K562 (cell line): ENCODE measurements at regions not wholly inside any gene's neighbourhood (a gene's known extent, or its start where the extent isn't known, plus 50 kb on each side); places are given as distances from the start of the nearest gene placed in this dataset.

ENCODE experiments used
- ATAC-seq: fragments of 200-7000 bp; cut with Tn5 transposase; 3 replicates; pipeline ENCODE4 v1.9.1; 2020; ENCODE audit warnings: moderate library complexity
- BruUV-seq: library from RNA; stranded (reverse); fragments of 400-500 nt; replicated peaks from 2 replicates; lab custom pipeline; 2021; lab: Mats Ljungman, UMichigan
- CTCF ChIA-PET: fragments of 300-600 bp; formaldehyde crosslinking; extraction: SDS; loops from one replicate; lab custom pipeline; 2021; ENCODE audit warnings: low intra/inter-chr PET ratio; lab: Yijun Ruan, JAX
- POLR2A ChIA-PET: fragments of 300-600, 350-650 bp; sonication (Branson Sonifier 250); formaldehyde crosslinking; extraction: SDS; loops from one replicate; lab custom pipeline; 2021; ENCODE audit warnings: antibody characterized with exemption, inconsistent platforms; lab: Yijun Ruan, JAX
- DNase-seq, 4 experiments: peaks; one replicate each; pipeline versions ENCODE4 v3.0.0 to v3.0.0-alpha.2; 2011 to 2018; ENCODE audit warnings: low spot score in 3 of 4, mixed read lengths in 3 of 4; ENCODE audit errors: extremely low read depth in 1 of 4
- FAIRE-seq: peaks from 2 replicates; lab custom pipeline; 2011; peaks lifted over from hg19 to GRCh38; lab: Jason Lieb, UNC
- H2AFZ ChIP-seq: 2 replicates; pipeline ENCODE4 v1.6.0; 2011; ENCODE audit warnings: low read depth, low read length, control low read depth, inconsistent platforms
- H3K27ac ChIP-seq: fragments of 200-600 bp; 3 replicates; pipeline ENCODE4 v1.8.0; 2011; ENCODE audit warnings: low read depth, mild to moderate bottlenecking, control low read depth, inconsistent platforms, low read length, moderate library complexity, mixed read lengths; ENCODE audit errors: extremely low read depth
- H3K27me3 ChIP-seq, 2 experiments: fragments of 300-600 bp in 1 of 2; 2 replicates in 1 of 2; 3 replicates in 1 of 2; pipeline versions ENCODE4 v1.6.0 to v1.8.0; 2011; ENCODE audit warnings: inconsistent platforms in 2 of 2, low read length in 2 of 2, mild to moderate bottlenecking in 1 of 2, mixed read lengths in 1 of 2, moderate library complexity in 1 of 2; ENCODE audit not compliant: control insufficient read depth in 2 of 2, insufficient read depth in 2 of 2
- H3K36me3 ChIP-seq: fragments of 300-600 bp; 3 replicates; pipeline ENCODE4 v1.8.0; 2011; ENCODE audit warnings: mild to moderate bottlenecking, low read length, inconsistent platforms; ENCODE audit not compliant: control insufficient read depth, insufficient read depth
- H3K4me1 ChIP-seq, 2 experiments: fragments of 200-600 bp in 1 of 2; replicated peaks in 1 of 2; 2 replicates in 1 of 2; 3 replicates in 1 of 2; pipeline versions ENCODE4 v1.5.1 to v1.8.0; 2011; ENCODE audit warnings: inconsistent platforms in 2 of 2, low read length in 2 of 2, mild to moderate bottlenecking in 1 of 2, mixed read lengths in 1 of 2, moderate library complexity in 1 of 2; ENCODE audit not compliant: control insufficient read depth in 2 of 2, insufficient read depth in 2 of 2
- H3K4me2 ChIP-seq: 2 replicates; pipeline ENCODE4 v1.6.1; 2011; ENCODE audit warnings: low read length, control low read depth, inconsistent platforms, mixed read lengths; ENCODE audit not compliant: insufficient read depth
- H3K4me3 ChIP-seq: fragments of 200-600 bp; sonication (generic), shearing (Covaris generic); 2 replicates; pipeline ENCODE4 v1.5.1; 2016; ENCODE audit warnings: control low read depth, inconsistent platforms
- H3K79me2 ChIP-seq: fragments of 200-600 bp; 3 replicates; pipeline ENCODE4 v1.8.0; 2011; ENCODE audit warnings: low read length, inconsistent platforms; ENCODE audit not compliant: control insufficient read depth, insufficient read depth
- H3K9ac ChIP-seq, 2 experiments: 2 replicates each; pipeline versions ENCODE4 v1.6.0 to v1.6.1; 2011; ENCODE audit warnings: low read depth in 2 of 2, low read length in 2 of 2, control low read depth in 1 of 2, inconsistent platforms in 1 of 2, mild to moderate bottlenecking in 1 of 2, mixed read lengths in 1 of 2; ENCODE audit not compliant: insufficient read depth in 1 of 2
- H3K9me1 ChIP-seq: one replicate; pipeline ENCODE4 v1.6.0; 2011; ENCODE audit warnings: inconsistent platforms, mild to moderate bottlenecking, low read length, moderate library complexity; ENCODE audit not compliant: control insufficient read depth, insufficient read depth
- H3K9me3 ChIP-seq: replicated peaks from 2 replicates; pipeline ENCODE4 v1.5.1; 2011; ENCODE audit warnings: low read depth, low read length, inconsistent platforms; ENCODE audit not compliant: control insufficient read depth, insufficient read depth
- H4K20me1 ChIP-seq: replicated peaks from 2 replicates; pipeline ENCODE4 v1.6.1; 2011; ENCODE audit warnings: low read length, inconsistent platforms, mixed read lengths; ENCODE audit not compliant: control insufficient read depth, insufficient read depth
- CREB1 ChIP-seq, 2 experiments: sonication (generic) in 1 of 2; formaldehyde crosslinking in 1 of 2; IDR thresholded peaks; 2 replicates each; pipeline versions ENCODE4 v1.6.1 to v1.8.0; 2012 to 2022; ENCODE audit warnings: inconsistent platforms in 1 of 2, mild to moderate bottlenecking in 1 of 2, missing genetic modification reagents in 1 of 2, moderate library complexity in 1 of 2
- GTF2F1 ChIP-seq: IDR thresholded peaks from 2 replicates; pipeline ENCODE4 v1.6.1; 2011; ENCODE audit warnings: low read depth, low read length, improper control_type of control experiment
- HCFC1 ChIP-seq: IDR thresholded peaks from 2 replicates; pipeline ENCODE4 v1.6.1; 2012; ENCODE audit warnings: low read depth, low read length, improper control_type of control experiment
- POLR2B ChIP-seq: fragments of 450-650 bp; IDR thresholded peaks from 2 replicates; pipeline ENCODE4 v1.6.1; 2018; ENCODE audit warnings: low read depth; ENCODE audit not compliant: partially characterized antibody
- ZNF143 ChIP-seq: sonication (generic); formaldehyde crosslinking; IDR thresholded peaks from 2 replicates; pipeline ENCODE4 v1.9.0; 2022; ENCODE audit warnings: mild to moderate bottlenecking, missing genetic modification reagents
- WGBS: fragments of 100-300 bp; shearing (Covaris generic); methylation state at CpG from one replicate; pipeline ENCODE4 v1.1.6; 2016; ENCODE audit warnings: low coverage, mixed read lengths; ENCODE audit not compliant: insufficient coverage; ENCODE audit errors: missing lambda C conversion rate; 5-methylcytosine and 5-hydroxymethylcytosine counted together
- in situ Hi-C: fragments of 300-500 bp; cut with MboI; formaldehyde crosslinking; loops from 4 replicates; pipeline ENCODE4 v1.15.0; 2018; ENCODE audit warnings: inconsistent platforms, mixed read lengths
- intact Hi-C: fragments of 100-400 bp; cut with micrococcal nuclease; formaldehyde crosslinking; loops from 2 replicates; pipeline ENCODE4 v1.14.2; 2022

DNA sequence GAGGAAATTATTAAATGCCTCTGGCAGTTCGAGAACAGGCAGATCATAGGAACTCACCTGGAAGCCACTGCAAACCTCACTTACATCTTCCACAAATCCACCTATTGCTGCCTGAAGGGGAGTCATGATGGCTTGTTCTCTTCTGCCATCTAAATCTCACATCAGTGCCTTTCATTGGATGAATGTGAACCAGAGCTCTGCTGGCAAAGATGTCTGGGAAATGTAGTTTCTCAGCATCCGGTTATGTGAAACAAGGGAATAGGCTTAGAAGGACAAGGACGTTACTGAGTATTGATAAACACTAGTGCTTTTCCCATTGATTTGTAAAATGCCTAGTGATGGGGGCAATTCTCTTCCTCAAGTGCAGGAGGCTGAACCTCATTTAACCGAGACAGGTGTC, 483.3 kb downstream of the ARHGEF28 start:
- intact Hi-C loops = no loop called here
- H3K36me3 ChIP-seq = no peaks in the 10 kb centered on the region
- no TSS peak for BruUV-seq
- ATAC-seq = no peak
- no peak for DNase-seq
- H3K9me3 ChIP-seq = no peaks in the 10 kb centered on the region
- H3K4me3 ChIP-seq = no peak overlapping the region
- H3K27me3 ChIP-seq = no peaks in the 10 kb centered on the region
- ChIA-PET CTCF (no interaction called here), POLR2A (no interaction called here)
- H2AFZ ChIP-seq = no peak overlapping the region
- no peak overlapping the region for H3K4me2 ChIP-seq
- H3K4me1 ChIP-seq = no peaks in the 10 kb centered on the region
- peak; percentile 65 for FAIRE-seq
- 3% methylated on average over 4 of the region's 4 CpGs for WGBS
- no peaks in the 10 kb centered on the region for H3K79me2 ChIP-seq
- no peaks in the 10 kb centered on the region for H4K20me1 ChIP-seq
- TF ChIP-seq HCFC1 (0 out of 2 replicates have a peak, but pooled peaks have one; percentile 32), GTF2F1 (no peak), CREB1 (IDR thresholded peaks at IDR 0.05) (no peak), CREB1 (CRISPR knock-in tag; IDR thresholded peaks at IDR 0.05) (no peak), ZNF143 (CRISPR knock-in tag) (peak; percentile 53)
- no peak overlapping the region for H3K27ac ChIP-seq
- H3K9ac ChIP-seq = no peak overlapping the region
- no peaks in the 10 kb centered on the region for H3K9me1 ChIP-seq
- in situ Hi-C loops = no loop called here

DNA sequence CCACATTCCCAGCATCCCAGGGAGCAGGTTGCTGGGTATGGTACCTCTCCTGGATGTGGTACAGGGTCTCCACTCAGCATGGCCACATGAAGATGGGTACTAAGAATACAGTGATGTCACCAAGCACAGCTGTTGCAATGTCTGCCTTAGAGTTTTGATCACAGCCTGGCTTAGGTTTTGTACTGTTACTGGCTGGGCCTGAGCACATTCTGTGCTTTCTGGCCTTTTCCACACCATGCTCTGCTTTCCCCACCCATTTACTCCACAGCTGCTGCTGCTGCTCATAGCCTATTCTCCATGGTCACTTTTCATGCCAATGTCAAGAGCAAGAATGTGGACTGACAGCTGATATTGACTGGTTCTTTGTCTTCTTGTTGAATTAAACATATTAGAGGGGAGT, 481.9 kb downstream of the ARHGEF28 start:
- H3K79me2 ChIP-seq = no peaks in the 10 kb centered on the region
- CTCF ChIA-PET = no interaction called here

More for the DNA sequence above, 481.9 kb downstream of the ARHGEF28 start:
- Histone ChIP-seq H3K4me3 (no peak overlapping the region), H4K20me1 (no peaks in the 10 kb centered on the region), H3K36me3 (no peaks in the 10 kb centered on the region), H3K4me2 (no peak overlapping the region), H3K27me3 (no peaks in the 10 kb centered on the region), H3K4me1 (no peaks in the 10 kb centered on the region), H3K9me3 (no peaks in the 10 kb centered on the region), H3K9me1 (no peaks in the 10 kb centered on the region), H2AFZ (no peak overlapping the region), H3K27ac (no peak overlapping the region), H3K9ac (no peak overlapping the region)
- TF ChIP-seq POLR2B = no peak
- POLR2A ChIA-PET = interaction anchor here (0.6 kb wide), 1 partner anchor 64 kb away, joined by 3 read pairs; no protein-coding TSS in a partner anchor
- no TSS peak for BruUV-seq
- intact Hi-C loops = no loop called here
- no peak for FAIRE-seq
- in situ Hi-C loops = no loop called here
- DNase-seq = no peak
- ATAC-seq = no peak
